Subcutaneous abdominal adipose tissue (tissue), 5 donors: ENCODE measurements at regions not wholly inside any gene's neighbourhood (a gene's known extent, or its start where the extent isn't known, plus 50 kb on each side); places are given as distances from the start of the nearest gene placed in this dataset.

Experiments
- H3K27ac ChIP-seq: one replicate; pipeline ENCODE4 v1.7.0; 2013; ENCODE audit warnings: low read depth, mild to moderate bottlenecking, inconsistent platforms, low read length, moderate library complexity
- H3K27me3 ChIP-seq, 5 donors: one replicate each; pipeline ENCODE4 v1.7.0; 2013; ENCODE audit warnings: low read length in 5 of 5, inconsistent platforms in 1 of 5; ENCODE audit not compliant: control insufficient read depth in 5 of 5, insufficient read depth in 4 of 5
- H3K36me3 ChIP-seq, 5 donors: one replicate each; pipeline ENCODE4 v1.7.0; 2013; ENCODE audit warnings: low read length in 5 of 5; ENCODE audit not compliant: control insufficient read depth in 5 of 5, insufficient read depth in 5 of 5
- H3K4me1 ChIP-seq, 5 donors: one replicate each; pipeline ENCODE4 v1.7.0; 2013; ENCODE audit warnings: low read length in 5 of 5, mild to moderate bottlenecking in 3 of 5, moderate library complexity in 1 of 5; ENCODE audit not compliant: control insufficient read depth in 5 of 5, insufficient read depth in 5 of 5
- H3K4me3 ChIP-seq, 5 donors: one replicate each; pipeline ENCODE4 v1.7.0; 2013; ENCODE audit warnings: low read length in 5 of 5, low read depth in 1 of 5
- H3K9ac ChIP-seq, 5 donors: one replicate each; pipeline ENCODE4 v1.7.0; 2013; ENCODE audit warnings: low read length in 5 of 5, mild to moderate bottlenecking in 4 of 5, moderate library complexity in 3 of 5
- H3K9me3 ChIP-seq, 5 donors: one replicate each; pipeline ENCODE4 v1.7.0; 2013; ENCODE audit warnings: low read length in 5 of 5; ENCODE audit not compliant: control insufficient read depth in 5 of 5
- donor health status: healthy.
- donor health status: healthy.
- donor health status: healthy.
- donor health status: healthy.
- donor health status: healthy.

GRCh38 chr2:150374492-150374891 is 113.0 kb downstream of the RND3 start:
- H3K27me3 ChIP-seq: no peaks in the 10 kb centered on the region
- no peak overlapping the region for H3K27ac ChIP-seq
- H3K9ac ChIP-seq: no peak overlapping the region
- peaks cover 0 to 19% (median 7%) of the 10 kb centered on the region in 5 donors for H3K4me1 ChIP-seq
- no peaks in the 10 kb centered on the region for H3K36me3 ChIP-seq
- H3K4me3 ChIP-seq: no peak overlapping the region
- H3K9me3 ChIP-seq: no peaks in the 10 kb centered on the region

DNA sequence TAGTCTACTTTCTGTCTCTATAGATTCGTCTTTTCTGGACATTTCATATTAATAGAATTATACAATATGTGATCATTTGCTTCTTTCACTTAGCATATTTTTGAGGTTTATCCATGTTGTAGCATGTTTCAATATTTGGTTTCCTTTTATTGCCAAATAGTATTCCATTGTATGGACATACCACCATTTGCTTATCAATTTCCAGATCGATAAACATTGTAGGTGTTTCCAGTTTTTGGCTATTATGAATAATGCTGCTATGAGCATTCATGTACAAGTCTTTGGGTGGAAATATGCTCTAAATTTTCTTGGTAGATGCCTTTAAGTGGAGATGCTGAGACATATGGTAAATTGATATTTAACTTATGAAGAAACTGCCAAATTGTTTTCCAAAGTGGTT is 114.1 kb downstream of the RND3 start:
- peaks cover 0 to 19% (median 7%) of the 10 kb centered on the region in 5 donors for H3K4me1 ChIP-seq
- H3K9ac ChIP-seq: no peak overlapping the region
- no peaks in the 10 kb centered on the region for H3K9me3 ChIP-seq
- H3K4me3 ChIP-seq: no peak overlapping the region
- H3K27ac ChIP-seq: no peak overlapping the region
- no peaks in the 10 kb centered on the region for H3K27me3 ChIP-seq
- no peaks in the 10 kb centered on the region for H3K36me3 ChIP-seq

GRCh38 chr2:150371044-150371818 is 116.2 kb downstream of the RND3 start:
- Histone ChIP-seq H3K27ac (no peak overlapping the region), H3K27me3 (no peaks in the 10 kb centered on the region), H3K4me3 (no peak overlapping the region), H3K4me1 (peaks cover 0 to 6% (median 3%) of the 10 kb centered on the region in 5 donors), H3K9ac (no peak overlapping the region), H3K9me3 (no peaks in the 10 kb centered on the region), H3K36me3 (no peaks in the 10 kb centered on the region)

- Histone ChIP-seq H3K4me1 (peaks cover 0 to 6% (median 3%) of the 10 kb centered on the region in 5 donors), H3K27me3 (no peaks in the 10 kb centered on the region), H3K9ac (no peak overlapping the region), H3K27ac (no peak overlapping the region), H3K9me3 (no peaks in the 10 kb centered on the region), H3K4me3 (no peak overlapping the region), H3K36me3 (no peaks in the 10 kb centered on the region)
Observed at GRCh38 chr2:150370561-150370960, 116.9 kb downstream of the RND3 start.

- Histone ChIP-seq H3K9me3 (no peaks in the 10 kb centered on the region), H3K4me3 (no peak overlapping the region), H3K4me1 (peaks cover 0 to 6% (median 3%) of the 10 kb centered on the region in 5 donors), H3K27me3 (no peaks in the 10 kb centered on the region), H3K9ac (no peak overlapping the region), H3K36me3 (no peaks in the 10 kb centered on the region), H3K27ac (no peak overlapping the region)
Observed at GRCh38 chr2:150369862-150370261, 117.6 kb downstream of the RND3 start.

- Histone ChIP-seq H3K9me3 (peaks cover 0 to 3% (median 0%) of the 10 kb centered on the region in 5 donors), H3K27me3 (no peaks in the 10 kb centered on the region), H3K9ac (no peak overlapping the region), H3K4me3 (no peak overlapping the region), H3K27ac (no peak overlapping the region), H3K36me3 (no peaks in the 10 kb centered on the region), H3K4me1 (peaks cover 0 to 12% (median 9%) of the 10 kb centered on the region in 5 donors)
Observed at GRCh38 chr2:150358468-150358807, 129.0 kb downstream of the RND3 start.

GRCh38 chr2:150357770-150358467 is 129.5 kb downstream of the RND3 start:
- no peaks in the 10 kb centered on the region for H3K27me3 ChIP-seq
- no peak overlapping the region for H3K4me3 ChIP-seq
- H3K9ac ChIP-seq: no peak overlapping the region
- peaks cover 0 to 3% (median 0%) of the 10 kb centered on the region in 5 donors for H3K9me3 ChIP-seq
- H3K36me3 ChIP-seq: no peaks in the 10 kb centered on the region
- peaks cover 0 to 12% (median 9%) of the 10 kb centered on the region in 5 donors for H3K4me1 ChIP-seq
- no peak overlapping the region for H3K27ac ChIP-seq

GRCh38 chr2:150355440-150355839 is 132.0 kb downstream of the RND3 start:
- no peak overlapping the region for H3K9ac ChIP-seq
- no peaks in the 10 kb centered on the region for H3K36me3 ChIP-seq
- no peak overlapping the region for H3K4me3 ChIP-seq
- H3K9me3 ChIP-seq: peaks cover 0 to 3% (median 0%) of the 10 kb centered on the region in 5 donors
- no peaks in the 10 kb centered on the region for H3K4me1 ChIP-seq
- no peaks in the 10 kb centered on the region for H3K27me3 ChIP-seq
- no peak overlapping the region for H3K27ac ChIP-seq

GRCh38 chr2:150353376-150353775 is 134.1 kb downstream of the RND3 start:
- Histone ChIP-seq H3K9ac (no peak overlapping the region), H3K4me1 (no peaks in the 10 kb centered on the region), H3K27me3 (no peaks in the 10 kb centered on the region), H3K27ac (no peak overlapping the region), H3K36me3 (no peaks in the 10 kb centered on the region), H3K9me3 (no peaks in the 10 kb centered on the region), H3K4me3 (no peak overlapping the region)

DNA sequence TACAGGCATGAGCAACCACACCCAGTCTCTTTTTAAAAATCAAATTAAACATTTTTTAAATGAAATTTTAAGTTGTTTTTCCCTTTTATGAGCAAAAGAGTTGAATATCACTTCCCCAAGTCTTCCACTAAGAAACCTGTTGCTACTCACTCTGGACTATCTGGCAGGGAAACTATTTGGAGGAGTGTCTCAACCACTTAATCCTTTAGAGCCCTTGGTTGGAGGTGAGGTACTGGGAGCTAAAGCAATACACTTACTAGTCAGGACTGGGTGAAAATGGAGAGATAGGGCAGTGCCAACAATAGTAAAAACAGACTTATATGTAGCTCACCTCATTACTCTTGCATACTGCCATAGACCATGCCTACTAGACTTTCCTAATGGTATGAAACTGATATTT is 135.5 kb downstream of the RND3 start:
- no peaks in the 10 kb centered on the region for H3K9me3 ChIP-seq
- no peak overlapping the region for H3K9ac ChIP-seq
- H3K36me3 ChIP-seq: no peaks in the 10 kb centered on the region
- H3K4me3 ChIP-seq: no peak overlapping the region
- H3K4me1 ChIP-seq: no peaks in the 10 kb centered on the region
- H3K27ac ChIP-seq: no peak overlapping the region
- H3K27me3 ChIP-seq: no peaks in the 10 kb centered on the region
